GM19351 (cell line): ENCODE measurements at regions not wholly inside any gene's neighbourhood (a gene's known extent, or its start where the extent isn't known, plus 50 kb on each side); places are given as distances from the start of the nearest gene placed in this dataset.

ENCODE experiments used
- ATAC-seq: cut with Tn5 transposase; IDR thresholded peaks from one replicate; pipeline ENCODE4 v1.9.1; 2021; ENCODE audit warnings: mild to moderate bottlenecking, moderate library complexity; ENCODE audit not compliant: unreplicated experiment

DNA sequence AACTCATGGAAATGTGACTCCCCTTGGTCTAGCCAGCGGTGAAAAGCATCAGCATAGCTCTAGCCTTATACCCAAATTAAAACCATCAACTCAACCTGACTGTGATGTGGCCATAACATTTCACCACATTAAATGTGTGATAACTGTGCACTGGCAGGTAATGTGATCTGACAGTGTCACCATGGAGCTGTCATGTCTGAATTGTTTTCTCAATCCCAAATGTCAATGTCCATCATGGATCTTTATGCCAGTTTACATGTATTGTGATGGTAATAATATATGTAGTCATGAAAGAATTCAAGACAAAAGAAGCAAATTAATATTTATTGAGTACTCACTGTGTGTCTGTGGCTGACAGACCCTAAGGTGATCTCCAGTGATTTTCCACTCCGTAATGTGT lies 213.4 kb upstream of the EOMES start:
- no peak for ATAC-seq

- ATAC-seq = no peak
Observed at GRCh38 chr3:27939521-27939920, 217.4 kb upstream of the EOMES start.

GRCh38 chr3:27939940-27940339 lies 217.8 kb upstream of the EOMES start:
- ATAC-seq = no peak

DNA sequence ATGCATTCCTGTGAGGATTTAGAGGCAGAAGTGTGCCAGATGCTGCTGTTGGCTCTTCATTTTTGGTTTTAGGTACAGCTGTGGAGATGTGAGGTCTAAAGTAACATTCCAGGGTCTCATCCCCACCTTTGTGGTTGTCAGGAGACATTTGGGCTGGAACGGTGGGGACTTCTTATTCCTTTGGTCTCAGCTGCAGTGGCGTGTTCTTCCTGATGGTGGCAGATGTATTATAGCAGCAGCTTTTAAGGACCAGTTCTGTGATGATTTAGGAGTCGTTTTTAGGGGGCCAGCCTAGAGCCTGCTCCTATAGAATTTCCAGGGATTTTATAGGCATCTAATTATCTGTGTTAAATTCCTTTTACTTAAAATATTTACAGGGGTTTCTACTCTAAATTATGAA lies 221.0 kb upstream of the EOMES start:
- ATAC-seq = peak; percentile 70

DNA sequence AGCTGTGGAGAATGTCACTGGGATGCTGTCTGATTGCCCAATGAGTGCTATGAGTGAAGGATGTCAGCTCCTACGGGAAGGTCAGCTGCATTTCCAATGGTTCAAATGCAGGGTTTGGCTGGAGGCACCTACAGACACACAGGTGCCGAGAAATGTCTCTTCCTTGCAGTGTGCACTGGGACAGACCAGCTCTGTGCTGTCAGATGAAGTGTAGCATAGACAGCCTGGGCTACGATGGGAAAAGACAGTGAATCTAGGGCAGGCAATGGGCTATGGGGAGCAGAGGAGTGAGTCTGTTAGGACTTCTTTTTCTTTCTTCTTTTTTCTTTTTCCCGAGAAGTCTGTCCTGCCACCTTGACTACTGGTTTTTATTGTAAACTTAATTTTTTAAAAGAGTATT lies 223.1 kb upstream of the EOMES start:
- no peak for ATAC-seq

GRCh38 chr3:27960133-27960532 lies 238.0 kb upstream of the EOMES start:
- ATAC-seq = no peak

- no peak for ATAC-seq
Observed at GRCh38 chr3:27963519-27963918, 241.4 kb upstream of the EOMES start.

DNA sequence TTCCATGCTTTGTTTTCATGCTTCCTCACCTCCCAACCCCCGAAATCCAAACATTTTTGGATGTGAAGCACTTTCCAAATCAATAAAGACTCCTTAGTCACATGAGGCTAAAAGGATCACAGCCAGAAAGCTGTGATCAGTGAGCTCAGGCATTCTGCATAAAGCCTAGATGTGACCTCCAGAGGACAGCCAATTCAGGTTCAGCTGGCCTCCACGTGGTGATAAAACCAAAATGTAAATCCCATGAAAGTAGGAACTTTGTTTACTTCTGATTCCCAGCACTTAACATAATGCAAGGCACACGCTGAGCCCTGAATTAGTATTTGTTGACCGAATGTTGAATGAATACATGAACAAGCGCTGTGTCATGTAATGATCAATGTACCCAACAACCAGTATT lies 249.5 kb upstream of the EOMES start:
- ATAC-seq = no peak

- ATAC-seq = peak; percentile 67
Observed at GRCh38 chr3:27976933-27977332, 254.8 kb upstream of the EOMES start.

GRCh38 chr3:27978440-27978839 lies 256.3 kb upstream of the EOMES start:
- no peak for ATAC-seq

GRCh38 chr3:27985369-27986035 lies 255.9 kb upstream of the CMC1 start:
- no peak for ATAC-seq

DNA sequence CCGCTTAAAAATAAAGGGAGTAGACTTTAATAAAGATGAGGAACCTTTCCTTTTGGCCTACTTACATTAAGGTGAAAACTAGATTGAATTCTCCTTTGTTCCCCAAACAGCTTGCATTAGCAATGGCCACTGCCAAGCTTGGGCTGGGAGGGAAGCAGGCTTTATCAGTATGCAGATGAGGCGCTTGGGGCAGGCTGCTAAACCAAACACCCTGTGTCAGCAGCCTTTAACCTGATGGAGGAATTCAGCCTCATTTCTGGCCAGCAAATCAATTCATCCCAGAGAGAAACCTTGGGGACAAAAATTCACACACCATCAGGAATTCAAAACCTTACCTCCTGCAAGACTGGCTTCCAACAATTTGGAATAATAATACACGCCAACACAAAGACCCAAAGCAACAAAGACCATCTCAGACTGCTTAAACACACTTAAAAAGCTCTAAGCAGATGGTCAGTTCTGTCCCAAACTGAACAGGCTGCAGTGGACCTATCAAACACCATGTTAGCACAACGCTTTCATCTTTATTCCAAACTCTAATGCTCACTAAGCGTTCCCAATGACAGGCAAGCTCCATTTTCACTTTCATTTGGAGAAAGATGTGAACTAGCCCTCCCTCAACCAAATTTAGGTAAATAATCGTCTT lies 255.1 kb upstream of the CMC1 start:
- no peak for ATAC-seq

DNA sequence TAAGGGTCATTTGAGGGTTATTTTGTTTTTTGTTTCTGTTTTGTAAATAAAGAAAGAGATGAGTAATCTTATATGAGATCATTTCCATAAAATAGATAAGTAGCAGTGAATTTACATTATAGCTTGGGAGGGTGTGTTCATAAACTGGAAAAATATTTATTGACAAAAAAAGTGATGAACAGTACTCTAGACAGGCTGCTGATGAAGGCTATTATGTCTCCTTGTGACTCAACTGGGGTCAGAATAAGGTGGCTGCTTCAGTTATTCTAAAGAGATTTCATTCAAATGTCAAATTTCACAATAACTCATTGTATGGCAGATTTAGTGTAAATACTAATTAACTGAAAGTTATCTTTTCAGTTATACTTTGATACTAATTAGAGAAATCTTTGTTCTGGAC lies 251.1 kb upstream of the CMC1 start:
- ATAC-seq = no peak

DNA sequence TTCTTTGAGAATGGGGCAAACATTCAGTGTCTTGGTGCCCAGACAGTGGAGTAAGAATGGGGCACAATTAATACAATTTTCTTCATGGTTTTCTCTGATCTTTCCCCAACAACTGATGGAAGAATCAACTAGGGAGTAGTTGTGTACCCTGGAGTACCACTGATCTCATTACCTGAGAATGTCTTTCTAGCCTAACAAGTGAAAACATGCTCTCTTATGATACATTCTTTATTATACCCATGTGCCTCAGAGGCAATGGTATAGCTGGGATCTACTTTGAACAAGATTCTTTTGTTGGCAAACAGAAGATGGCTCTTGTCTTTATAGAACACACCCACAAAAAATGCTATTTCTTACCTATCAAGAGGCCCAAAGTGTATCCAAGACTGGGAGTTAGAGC lies 250.6 kb upstream of the CMC1 start:
- no peak for ATAC-seq

GRCh38 chr3:27993051-27993450 lies 248.4 kb upstream of the CMC1 start:
- no peak for ATAC-seq

DNA sequence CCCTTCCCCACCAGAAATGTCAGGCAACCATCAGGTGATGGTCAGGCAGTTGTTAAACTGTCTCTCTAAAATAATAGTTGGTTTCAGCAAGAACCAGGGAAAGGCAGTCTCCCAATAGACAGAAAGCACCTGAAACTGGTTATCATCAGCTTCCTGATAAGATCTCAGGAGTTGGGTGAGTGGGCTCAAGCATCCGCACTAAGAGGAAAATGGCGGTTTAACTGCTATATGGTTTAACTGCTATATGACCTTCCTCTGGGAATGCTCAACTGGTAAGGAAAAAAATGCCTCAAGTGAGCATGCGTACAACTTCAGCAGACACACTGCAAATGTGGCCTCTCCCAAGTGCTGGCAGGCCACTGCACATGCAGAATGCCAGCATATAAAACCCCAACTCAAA lies 240.8 kb upstream of the CMC1 start:
- no peak for ATAC-seq

DNA sequence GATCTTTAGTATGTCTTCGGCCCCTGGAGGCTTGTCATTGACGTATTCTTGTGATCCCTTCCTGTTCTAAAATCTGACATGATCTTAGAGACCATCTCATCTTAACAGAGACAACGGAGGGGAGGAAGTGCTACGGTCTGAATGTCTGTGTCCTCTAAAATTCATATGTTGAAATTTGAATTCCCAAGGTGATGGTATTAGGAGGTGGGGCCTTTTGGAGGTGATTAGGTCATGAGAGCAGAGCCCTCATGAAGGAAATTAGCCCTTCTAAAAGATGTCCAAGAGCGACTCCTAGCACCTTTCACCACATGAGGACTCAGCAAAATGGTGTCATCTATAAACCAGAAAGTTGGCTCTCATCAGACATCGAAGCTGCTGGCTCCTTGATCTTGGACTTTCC lies 233.2 kb upstream of the CMC1 start:
- no peak for ATAC-seq

DNA sequence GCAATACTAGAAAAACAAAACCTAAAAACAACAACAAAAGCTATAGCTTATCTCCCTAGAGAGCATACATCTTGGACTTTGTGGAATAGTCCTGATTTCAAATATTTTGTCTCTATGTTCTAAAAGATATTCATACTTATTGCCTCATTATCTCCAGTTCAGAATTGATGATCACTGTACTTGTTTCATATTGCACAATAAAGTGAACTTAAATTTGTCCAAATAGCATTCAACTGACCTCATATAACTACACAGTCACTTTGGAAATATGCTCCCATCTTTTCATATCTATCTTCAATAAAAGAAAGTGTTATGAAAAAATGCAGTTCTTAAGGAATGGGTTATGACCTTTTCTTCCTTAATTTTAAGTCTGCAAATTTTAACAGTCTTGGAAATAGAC lies 228.6 kb upstream of the CMC1 start:
- ATAC-seq = no peak

DNA sequence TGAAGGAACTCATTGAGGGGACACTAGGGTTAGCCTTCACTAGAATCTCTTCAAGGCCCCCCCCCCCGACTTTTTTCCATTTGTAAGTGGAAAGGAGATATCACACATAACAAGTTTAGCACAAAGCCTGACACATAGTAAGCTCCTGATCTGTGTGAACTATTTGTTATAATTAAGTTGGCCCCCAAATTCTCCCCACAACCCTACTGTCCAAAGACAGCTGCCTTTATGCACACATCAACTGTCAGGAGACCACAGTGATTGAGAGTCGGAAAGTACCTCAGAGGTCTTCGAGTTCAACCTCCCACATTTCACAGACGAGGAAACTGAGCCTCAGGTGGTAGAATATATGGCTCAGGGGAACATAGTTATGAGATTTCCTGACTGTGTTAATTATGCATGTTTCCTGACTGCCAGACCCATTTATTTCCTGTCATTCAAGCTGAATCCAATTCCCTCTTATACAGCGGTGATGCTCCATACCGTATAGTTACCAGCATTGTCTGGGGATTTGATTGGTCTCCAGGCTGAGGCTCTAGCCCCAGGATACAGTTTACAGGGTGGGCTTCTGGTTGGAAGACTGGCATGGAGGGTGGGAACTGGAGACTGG lies 227.4 kb upstream of the CMC1 start:
- ATAC-seq = no peak

DNA sequence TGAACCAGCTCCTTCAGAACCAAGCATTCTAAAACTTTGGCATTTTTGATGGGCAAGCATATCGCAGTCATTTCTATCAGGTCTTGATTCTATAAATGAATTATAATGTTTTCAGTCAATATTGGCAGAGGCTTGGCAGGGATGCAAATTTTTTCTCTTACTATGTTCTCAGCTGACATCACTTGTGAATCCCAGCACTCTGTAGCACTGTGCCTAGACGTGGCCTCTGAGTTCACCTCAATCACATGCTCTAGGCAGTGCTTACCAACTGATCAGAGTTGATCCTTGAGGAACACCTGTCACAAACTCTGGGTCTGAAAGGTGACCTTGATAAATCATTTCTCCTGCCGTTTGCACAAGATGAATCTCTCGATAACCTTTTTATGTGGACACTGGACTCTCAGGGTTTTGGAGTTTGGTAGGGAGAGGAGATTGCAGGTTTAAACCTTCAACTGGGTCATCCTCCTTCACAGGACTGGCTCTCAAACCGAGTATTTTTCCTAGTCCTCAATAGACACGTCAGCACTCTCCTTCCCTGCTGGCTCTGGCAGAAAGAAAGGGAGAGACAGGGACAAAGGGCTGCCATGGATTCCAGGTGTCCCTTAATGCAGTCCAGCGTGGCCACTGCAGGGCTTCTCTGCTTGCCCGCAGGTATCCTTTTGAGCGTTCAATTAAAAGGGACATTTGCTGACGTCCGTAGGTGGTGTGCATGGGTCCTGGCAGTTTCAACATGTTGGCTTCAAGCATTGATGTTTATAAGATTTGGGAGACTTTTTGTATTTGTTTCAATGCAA lies 222.3 kb upstream of the CMC1 start:
- ATAC-seq = no peak

GRCh38 chr3:28019740-28020139 lies 221.7 kb upstream of the CMC1 start:
- ATAC-seq = no peak

- no peak for ATAC-seq
Observed at GRCh38 chr3:28022916-28023315, 218.5 kb upstream of the CMC1 start.
